EH (cell line): ENCODE measurements at regions not wholly inside any gene's neighbourhood (a gene's known extent, or its start where the extent isn't known, plus 50 kb on each side); places are given as distances from the start of the nearest gene placed in this dataset.

Experiments used
- DNase-seq: peaks from one replicate; pipeline ENCODE4 v3.0.0-alpha.2; 2015; ENCODE audit warnings: low read depth

GRCh38 chr22:49302150-49302460, 525.6 kb downstream of the BRD1 start:
- DNase-seq = no peak

- no peak for DNase-seq
Observed at GRCh38 chr22:49301398-49302149, 526.1 kb downstream of the BRD1 start.

- DNase-seq = no peak
Observed at GRCh38 chr22:49300951-49301397, 526.7 kb downstream of the BRD1 start.

- DNase-seq = no peak
Observed at GRCh38 chr22:49300241-49300640, 527.4 kb downstream of the BRD1 start.

- DNase-seq = no peak
Observed at GRCh38 chr22:49299821-49300231, 527.8 kb downstream of the BRD1 start.

GRCh38 chr22:49298834-49299750, 528.6 kb downstream of the BRD1 start:
- no peak for DNase-seq

GRCh38 chr22:49297871-49298721, 529.6 kb downstream of the BRD1 start:
- no peak for DNase-seq

- no peak for DNase-seq
Observed at GRCh38 chr22:49297286-49297870, 530.3 kb downstream of the BRD1 start.

- DNase-seq = no peak
Observed at GRCh38 chr22:49296561-49296960, 531.1 kb downstream of the BRD1 start.

- no peak for DNase-seq
Observed at GRCh38 chr22:49295851-49296560, 531.7 kb downstream of the BRD1 start.

GRCh38 chr22:49295465-49295743, 532.3 kb downstream of the BRD1 start:
- no peak for DNase-seq

GRCh38 chr22:49294656-49295464, 532.8 kb downstream of the BRD1 start:
- no peak for DNase-seq

- DNase-seq = no peak
Observed at GRCh38 chr22:49292909-49293308, 534.8 kb downstream of the BRD1 start.

- DNase-seq = no peak
Observed at GRCh38 chr22:49291781-49292180, 535.9 kb downstream of the BRD1 start.

GRCh38 chr22:49291169-49291568, 536.5 kb downstream of the BRD1 start:
- DNase-seq = no peak

GRCh38 chr22:49290711-49291110, 537.0 kb downstream of the BRD1 start:
- DNase-seq = no peak

- DNase-seq = no peak
Observed at GRCh38 chr22:49289822-49290679, 537.6 kb downstream of the BRD1 start.

- DNase-seq = no peak
Observed at GRCh38 chr22:49286181-49286760, 541.4 kb downstream of the BRD1 start.

GRCh38 chr22:49284931-49285330, 542.7 kb downstream of the BRD1 start:
- no peak for DNase-seq
